DND-41 (cell line): ENCODE measurements at regions not wholly inside any gene's neighbourhood (a gene's known extent, or its start where the extent isn't known, plus 50 kb on each side); places are given as distances from the start of the nearest gene placed in this dataset.

Experiments used
- ATAC-seq: fragments of 200-7000 bp; cut with Tn5 transposase; 3 replicates; pipeline ENCODE4 v1.9.1; 2021; ENCODE audit warnings: low read depth; ENCODE audit not compliant: insufficient read depth
- DNase-seq: peaks from one replicate; pipeline ENCODE4 v3.0.0-alpha.2; 2020
- H2AFZ ChIP-seq: 2 replicates; pipeline ENCODE4 v1.6.0; 2012; ENCODE audit warnings: low read depth, low read length
- H3K27ac ChIP-seq: 2 replicates; pipeline ENCODE4 v1.5.1; 2012; ENCODE audit warnings: low read length, inconsistent platforms
- H3K27me3 ChIP-seq: fragments of 200-600 bp; sonication (generic); 2 replicates; pipeline ENCODE4 v1.6.0; 2012; ENCODE audit warnings: low read length, mild to moderate bottlenecking, inconsistent platforms; ENCODE audit not compliant: insufficient read depth, poor library complexity
- H3K36me3 ChIP-seq: 2 replicates; pipeline ENCODE4 v1.5.1; 2012; ENCODE audit warnings: low read length, inconsistent platforms; ENCODE audit not compliant: insufficient read depth
- H3K4me1 ChIP-seq: 2 replicates; pipeline ENCODE4 v1.5.1; 2012; ENCODE audit warnings: mild to moderate bottlenecking, low read length; ENCODE audit not compliant: insufficient read depth
- H3K4me2 ChIP-seq: 2 replicates; pipeline ENCODE4 v1.6.0; 2012; ENCODE audit warnings: mild to moderate bottlenecking, moderate library complexity, low read length, inconsistent platforms; ENCODE audit not compliant: insufficient read depth
- H3K4me3 ChIP-seq, 2 experiments: fragments of 200-600 bp in 1 of 2; shearing (Covaris generic) in 1 of 2; 2 replicates each; pipeline ENCODE4 v1.5.1; 2012 to 2016; ENCODE audit warnings: inconsistent platforms in 2 of 2, low read length in 2 of 2, mild to moderate bottlenecking in 2 of 2, low read depth in 1 of 2, moderate library complexity in 1 of 2
- H3K79me2 ChIP-seq: 2 replicates; pipeline ENCODE4 v1.6.0; 2012; ENCODE audit warnings: low read length, inconsistent platforms; ENCODE audit not compliant: insufficient read depth
- H3K9ac ChIP-seq: 2 replicates; pipeline ENCODE4 v1.6.0; 2012; ENCODE audit warnings: low read depth, mild to moderate bottlenecking, inconsistent platforms, low read length, moderate library complexity
- H3K9me3 ChIP-seq: 2 replicates; pipeline ENCODE4 v1.5.1; 2012; ENCODE audit warnings: low read length, moderate library complexity, mild to moderate bottlenecking, inconsistent platforms; ENCODE audit not compliant: insufficient read depth, severe bottlenecking
- H4K20me1 ChIP-seq: 2 replicates; pipeline ENCODE4 v1.6.0; 2012; ENCODE audit warnings: low read length; ENCODE audit not compliant: insufficient read depth
- EZH2 ChIP-seq: IDR thresholded peaks from 3 replicates; pipeline ENCODE4 v1.6.1; 2012; ENCODE audit warnings: borderline replicate concordance, low read depth, mild to moderate bottlenecking, moderate library complexity, low read length, inconsistent platforms; ENCODE audit not compliant: severe bottlenecking
- TF ChIP-seq, protein P1 (sequence below): IDR thresholded peaks from 2 replicates; pipeline ENCODE4 v1.5.1; 2012; ENCODE audit warnings: borderline replicate concordance, low read length, moderate library complexity, mild to moderate bottlenecking; ENCODE audit not compliant: poor library complexity, severe bottlenecking; ENCODE audit errors: extremely low read depth

DNA sequence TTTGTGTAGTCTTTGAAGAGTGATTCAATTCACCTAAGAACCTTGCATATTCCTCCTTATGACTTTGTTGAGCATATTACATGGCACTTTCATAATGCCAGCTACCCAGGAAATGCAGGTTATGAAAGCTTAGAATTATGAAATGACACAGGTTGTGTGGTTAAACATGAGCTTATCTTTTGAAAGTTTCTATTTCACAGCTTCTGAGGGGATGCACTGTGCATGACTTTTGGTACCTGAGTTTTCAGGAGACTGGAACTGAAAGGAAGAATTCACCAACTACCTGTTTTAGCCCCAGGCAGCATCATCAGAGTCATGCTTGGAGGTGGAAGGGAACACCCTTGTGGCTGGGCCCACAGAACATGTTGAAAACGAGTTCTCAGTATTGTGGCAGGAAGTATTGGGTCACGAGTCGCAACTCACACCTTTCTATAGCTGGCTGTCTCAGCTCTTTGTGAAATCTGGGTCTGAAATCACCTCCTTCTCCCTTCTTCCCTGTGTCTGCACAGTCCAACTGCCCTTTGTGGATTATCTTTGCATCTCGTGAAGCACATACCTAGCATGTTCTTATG lies 228.2 kb downstream of the PTEN start:
- DNase-seq: peak; percentile 82
- Histone ChIP-seq H3K9ac (peak overlapping the region; percentile 27), H4K20me1 (no peaks in the 10 kb centered on the region), H3K9me3 (no peaks in the 10 kb centered on the region), H3K79me2 (no peaks in the 10 kb centered on the region), H3K4me2 (peak overlapping the region; percentile 44), H2AFZ (peak overlapping the region; percentile 23), H3K4me3 (peak overlapping the region in 1 of 2 experiments; percentile 4; a peak in 1 of 4 replicates), H3K27me3 (no peaks in the 10 kb centered on the region), H3K4me1 (peaks cover 66% of the 10 kb centered on the region), H3K36me3 (no peaks in the 10 kb centered on the region), H3K27ac (peak overlapping the region; percentile 78)
- ATAC-seq: peak; percentile 84
- TF ChIP-seq, protein P1, sequence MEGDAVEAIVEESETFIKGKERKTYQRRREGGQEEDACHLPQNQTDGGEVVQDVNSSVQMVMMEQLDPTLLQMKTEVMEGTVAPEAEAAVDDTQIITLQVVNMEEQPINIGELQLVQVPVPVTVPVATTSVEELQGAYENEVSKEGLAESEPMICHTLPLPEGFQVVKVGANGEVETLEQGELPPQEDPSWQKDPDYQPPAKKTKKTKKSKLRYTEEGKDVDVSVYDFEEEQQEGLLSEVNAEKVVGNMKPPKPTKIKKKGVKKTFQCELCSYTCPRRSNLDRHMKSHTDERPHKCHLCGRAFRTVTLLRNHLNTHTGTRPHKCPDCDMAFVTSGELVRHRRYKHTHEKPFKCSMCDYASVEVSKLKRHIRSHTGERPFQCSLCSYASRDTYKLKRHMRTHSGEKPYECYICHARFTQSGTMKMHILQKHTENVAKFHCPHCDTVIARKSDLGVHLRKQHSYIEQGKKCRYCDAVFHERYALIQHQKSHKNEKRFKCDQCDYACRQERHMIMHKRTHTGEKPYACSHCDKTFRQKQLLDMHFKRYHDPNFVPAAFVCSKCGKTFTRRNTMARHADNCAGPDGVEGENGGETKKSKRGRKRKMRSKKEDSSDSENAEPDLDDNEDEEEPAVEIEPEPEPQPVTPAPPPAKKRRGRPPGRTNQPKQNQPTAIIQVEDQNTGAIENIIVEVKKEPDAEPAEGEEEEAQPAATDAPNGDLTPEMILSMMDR: peak; percentile 62
- no peak for TF ChIP-seq EZH2

DNA sequence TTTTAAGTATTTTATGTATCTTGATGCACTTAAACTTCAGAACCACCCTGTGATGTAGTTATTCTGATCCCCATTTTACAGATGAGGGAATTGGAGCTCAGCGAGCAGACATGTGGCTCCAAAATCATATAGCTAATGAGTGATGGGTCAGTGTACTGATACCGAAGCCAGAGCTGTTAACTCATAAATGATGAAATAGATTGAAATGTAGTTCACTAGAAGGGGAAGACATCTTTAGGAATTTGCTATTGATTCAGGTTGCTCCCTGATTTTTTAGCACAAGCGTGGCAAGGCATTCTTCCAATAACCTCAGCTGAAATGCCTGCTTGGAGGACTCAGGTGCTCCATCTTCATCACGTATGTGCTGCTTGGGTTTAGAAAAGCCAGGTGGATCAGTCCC lies 228.8 kb downstream of the PTEN start:
- H3K4me2 ChIP-seq: peak overlapping the region; percentile 44; the same call in 1 of the 2 replicates
- H3K27ac ChIP-seq: peak overlapping the region; percentile 78
- no peaks in the 10 kb centered on the region for H3K36me3 ChIP-seq
- ATAC-seq (no peak), DNase-seq (no peak)
- no peaks in the 10 kb centered on the region for H3K27me3 ChIP-seq
- TF ChIP-seq EZH2: no peak
- TF ChIP-seq, protein P1: no peak
- no peaks in the 10 kb centered on the region for H3K9me3 ChIP-seq
- no peak overlapping the region for H3K4me3 ChIP-seq
- no peaks in the 10 kb centered on the region for H4K20me1 ChIP-seq
- peak overlapping the region; percentile 27 for H3K9ac ChIP-seq
- no peaks in the 10 kb centered on the region for H3K79me2 ChIP-seq
- peaks cover 73% of the 10 kb centered on the region for H3K4me1 ChIP-seq
- peak overlapping the region; percentile 29 for H2AFZ ChIP-seq

DNA sequence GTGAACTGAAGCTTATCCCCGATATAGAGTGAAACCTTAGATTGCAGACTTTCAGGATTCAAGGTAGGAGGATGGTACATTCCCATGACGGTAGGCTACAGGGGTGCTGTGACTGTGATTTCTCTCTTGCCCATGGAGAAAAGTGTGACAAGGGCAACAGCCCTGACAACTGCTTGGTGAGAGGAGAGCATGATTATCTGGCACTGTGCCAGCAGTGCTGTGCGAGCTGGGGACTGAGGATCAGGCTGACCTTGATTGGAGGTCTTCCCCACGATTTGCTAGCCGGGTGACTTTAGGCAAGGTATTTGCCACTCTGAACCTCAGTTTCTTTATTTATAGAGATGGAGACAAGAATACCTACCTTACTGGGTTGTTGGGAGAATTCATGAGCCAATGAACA lies 229.5 kb downstream of the PTEN start:
- H3K27ac ChIP-seq: peak overlapping the region; percentile 78
- H3K4me2 ChIP-seq: peak overlapping the region; percentile 44; the same call in 1 of the 2 replicates
- TF ChIP-seq, protein P1: no peak
- TF ChIP-seq EZH2: no peak

More for the DNA sequence above, 229.5 kb downstream of the PTEN start:
- ATAC-seq: no peak
- Histone ChIP-seq H3K9me3 (no peaks in the 10 kb centered on the region), H2AFZ (peak overlapping the region; percentile 37), H3K4me1 (peaks cover 74% of the 10 kb centered on the region), H3K36me3 (no peaks in the 10 kb centered on the region), H3K27me3 (no peaks in the 10 kb centered on the region), H4K20me1 (no peaks in the 10 kb centered on the region), H3K79me2 (no peaks in the 10 kb centered on the region), H3K4me3 (no peak overlapping the region), H3K9ac (peak overlapping the region; percentile 27; the same call in 1 of the 2 replicates)
- peak; percentile 44 for DNase-seq
